GDM1 (cell line): ENCODE measurements at regions not wholly inside any gene's neighbourhood (a gene's known extent, or its start where the extent isn't known, plus 50 kb on each side); places are given as distances from the start of the nearest gene placed in this dataset.

Experiments used
- DNase-seq: peaks from one replicate; lab custom pipeline; 2025; lab: John Stamatoyannopoulos, UW

DNA sequence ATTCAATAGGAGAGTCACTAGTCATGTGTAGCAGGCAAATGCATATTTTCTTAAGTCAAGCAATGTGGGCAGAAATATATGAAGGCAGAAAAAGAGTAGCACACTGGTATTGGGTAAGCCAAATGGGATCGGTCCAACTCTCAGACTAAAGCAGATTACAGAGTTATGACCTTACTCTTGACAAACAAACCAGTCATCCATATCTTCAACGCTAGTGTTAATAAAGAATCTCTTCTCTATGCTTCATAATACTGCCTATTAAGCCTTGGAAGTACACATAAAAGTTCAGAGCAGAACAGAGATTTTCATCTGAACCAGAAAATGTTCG is 320.2 kb upstream of the JARID2 start:
- DNase-seq, result no peak

DNA sequence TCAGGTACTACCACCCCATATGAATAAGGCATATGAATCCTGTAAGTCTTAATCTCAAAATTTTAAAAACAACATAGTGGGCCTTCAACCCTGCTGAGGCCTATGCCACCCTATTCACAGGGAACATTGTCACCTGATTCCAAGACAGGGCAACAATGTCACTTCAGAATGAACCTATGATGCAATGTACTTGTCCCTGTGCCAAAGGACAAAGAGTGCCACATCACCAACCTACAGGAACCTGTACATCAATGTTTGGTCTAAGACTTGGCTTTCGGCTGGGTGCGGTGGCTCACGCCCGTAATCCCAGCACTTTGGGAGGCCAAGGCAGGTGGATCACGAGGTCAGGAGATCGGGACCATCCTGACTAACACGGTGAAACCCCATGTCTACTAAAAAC is 318.5 kb upstream of the JARID2 start:
- DNase-seq, result no peak

DNA sequence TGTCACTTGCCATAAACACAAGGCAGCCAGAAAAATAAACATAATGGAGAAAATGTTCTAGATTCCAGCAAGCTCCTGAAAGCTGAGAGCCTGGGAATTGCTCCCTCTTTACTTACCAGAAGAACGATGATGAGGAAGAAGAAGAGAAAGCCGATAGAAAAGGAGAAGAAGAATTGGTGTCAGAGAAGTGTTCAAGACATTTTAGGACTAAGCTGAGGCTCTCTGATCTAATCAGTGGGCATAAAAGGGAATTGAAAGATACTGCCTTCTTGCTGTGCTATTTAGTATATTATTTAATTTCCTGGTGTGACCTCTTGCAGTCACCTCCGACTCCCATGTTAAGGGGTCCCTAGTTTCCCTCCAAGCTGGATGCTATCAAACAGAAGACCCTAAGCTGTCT is 316.6 kb upstream of the JARID2 start:
- no peak for DNase-seq

DNA sequence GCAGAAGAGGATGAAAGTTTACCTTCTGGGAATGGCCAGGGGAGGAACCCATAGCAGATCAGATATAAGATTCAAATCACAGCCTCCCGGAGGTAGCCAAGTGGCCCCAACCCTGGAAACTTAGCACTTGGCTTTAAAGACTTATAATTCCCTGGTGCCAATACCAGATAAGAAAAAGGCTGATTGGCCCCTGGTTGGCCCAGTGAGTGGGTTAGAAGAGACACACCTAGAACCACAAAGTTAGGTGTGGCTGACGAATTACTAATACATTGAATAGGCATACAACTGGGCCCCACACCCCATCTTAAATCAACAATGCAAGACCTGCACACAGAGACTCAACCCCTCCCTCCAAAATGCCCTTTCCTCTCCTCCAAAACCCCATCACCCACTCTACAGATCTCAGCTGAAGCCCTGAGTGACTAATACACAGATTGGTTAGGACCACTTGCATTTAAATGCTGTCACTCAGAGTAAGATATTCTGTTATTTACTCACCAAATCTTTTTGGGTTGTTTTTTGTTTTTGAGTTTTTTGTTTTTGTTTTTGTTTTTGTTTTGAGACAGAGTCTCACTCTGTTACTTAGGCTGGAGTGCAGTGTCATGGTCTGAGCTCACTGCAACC is 315.4 kb upstream of the JARID2 start:
- DNase-seq, result no peak

DNA sequence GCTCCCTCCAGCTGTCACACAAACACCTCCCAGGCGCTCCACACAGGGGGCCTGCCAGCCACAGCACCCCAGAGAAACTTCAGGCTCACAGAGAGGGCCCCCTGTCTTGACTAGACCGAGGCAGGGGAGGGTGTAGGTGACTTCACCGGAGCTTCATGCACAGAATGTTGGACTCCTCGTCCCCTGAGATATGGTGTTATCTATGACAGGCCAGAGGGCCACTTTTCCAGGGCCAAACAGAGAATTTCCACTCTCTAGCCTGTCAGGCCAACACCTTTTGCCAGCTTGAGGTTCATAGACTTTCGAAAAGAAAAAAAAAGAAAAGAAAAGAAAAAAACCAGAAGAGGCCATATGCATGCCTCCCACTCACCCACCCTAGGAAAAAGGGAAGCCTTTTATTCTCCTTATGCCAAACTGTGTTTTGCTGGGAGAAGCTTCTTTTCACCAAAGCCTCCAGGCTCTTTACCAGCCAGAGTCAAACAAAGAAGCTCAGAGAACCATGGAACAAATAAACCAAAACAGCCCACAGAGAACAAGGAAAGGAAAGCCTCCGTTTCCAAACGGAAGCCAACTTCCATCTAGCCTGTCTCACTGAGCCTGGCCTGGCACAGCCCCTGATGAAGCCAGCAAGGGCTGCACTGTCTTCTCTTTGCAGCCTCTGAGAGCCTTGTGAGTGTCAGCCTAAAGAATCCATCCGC is 313.2 kb upstream of the JARID2 start:
- no peak for DNase-seq

DNA sequence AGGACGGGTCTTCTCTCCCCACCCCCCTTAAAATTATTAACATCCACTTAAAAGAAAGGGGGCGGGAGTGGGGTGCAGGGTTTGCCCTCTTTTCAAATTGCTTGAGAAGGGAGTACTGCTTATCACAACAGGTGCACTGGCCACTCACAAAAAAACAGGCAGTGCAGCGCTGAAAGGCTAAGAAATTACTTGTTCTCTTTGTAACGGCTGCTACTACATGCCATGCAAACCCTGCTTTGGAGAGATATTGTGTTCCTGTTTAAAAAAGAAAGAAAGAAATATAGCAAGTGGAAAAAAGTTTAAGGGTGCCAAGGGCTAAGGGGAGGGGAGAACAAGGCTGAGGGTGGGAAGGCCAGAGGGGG is 312.7 kb upstream of the JARID2 start:
- DNase-seq, result no peak

DNA sequence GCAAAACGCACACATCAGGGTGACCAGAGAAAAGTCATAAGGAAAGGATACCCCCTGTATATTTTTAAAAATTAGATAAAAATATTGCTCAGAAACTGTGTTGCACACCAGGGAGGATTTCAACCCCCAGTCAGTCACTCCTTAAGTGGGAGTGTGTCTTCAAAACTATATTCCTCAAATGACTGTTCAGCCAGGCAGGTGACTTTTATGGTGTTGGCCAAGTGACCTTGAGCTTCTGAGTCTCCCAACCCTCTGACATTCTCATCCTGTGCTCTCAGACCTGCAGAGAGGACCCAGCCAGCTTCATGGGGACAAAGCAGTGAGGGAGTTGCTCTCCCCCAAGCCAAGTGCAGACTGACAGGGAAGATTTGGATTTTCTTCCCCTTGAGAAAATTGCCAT is 311.9 kb upstream of the JARID2 start:
- no peak for DNase-seq

DNA sequence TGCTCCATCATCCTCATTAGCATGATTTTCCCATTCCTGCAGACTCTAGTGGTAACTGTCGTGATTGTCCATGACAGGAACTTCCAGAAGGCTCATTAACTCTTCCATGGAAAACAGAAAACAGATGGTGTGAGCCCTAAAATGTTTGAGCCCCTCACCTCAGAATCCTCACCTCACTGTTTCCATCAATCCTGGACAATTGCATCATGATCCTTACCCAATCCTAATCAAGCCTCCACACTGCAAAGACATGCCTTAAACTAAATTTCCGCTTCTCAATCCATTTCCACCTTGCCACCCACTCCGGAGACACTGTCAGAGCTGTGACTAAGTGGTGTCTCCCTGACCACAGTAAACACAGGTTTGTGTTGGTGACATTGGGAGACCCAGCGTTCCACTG is 311.0 kb upstream of the JARID2 start:
- no peak for DNase-seq

DNA sequence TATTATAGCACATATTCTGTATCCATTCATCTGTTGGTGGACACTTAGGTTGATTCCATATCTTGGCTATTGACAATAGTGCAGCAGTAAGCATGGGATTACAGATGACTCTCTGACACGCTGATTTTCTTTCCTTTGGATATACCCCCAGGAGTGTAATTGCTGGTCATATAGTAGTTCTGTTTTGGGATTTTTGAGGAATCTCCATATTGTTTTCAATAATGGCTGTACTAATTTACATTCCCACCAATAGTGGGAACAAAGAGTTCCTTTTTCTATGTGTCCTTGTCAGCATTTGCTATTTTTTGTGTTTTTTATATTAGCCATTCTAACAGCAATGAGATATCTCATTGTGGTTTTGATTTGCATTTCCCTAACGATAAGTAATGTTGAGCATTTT is 309.0 kb upstream of the JARID2 start:
- no peak for DNase-seq

DNA sequence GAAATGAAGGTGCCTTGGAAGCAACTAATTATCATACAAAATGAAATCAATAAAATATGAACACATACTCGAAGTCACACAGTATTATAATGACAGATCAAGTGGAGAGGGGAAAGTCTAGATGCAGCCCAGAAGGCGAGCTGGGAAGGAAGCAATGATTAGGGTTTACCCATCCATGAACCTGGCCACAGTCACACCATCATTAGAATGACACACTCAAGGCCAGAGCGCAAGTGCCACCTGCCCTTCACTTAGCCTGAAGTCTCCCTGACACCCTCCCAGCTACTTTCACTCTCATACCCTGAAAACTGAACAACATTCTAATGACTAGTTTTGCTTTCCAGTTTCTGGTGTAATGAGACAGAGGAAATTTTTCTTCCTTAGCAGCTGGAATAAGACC is 302.8 kb upstream of the JARID2 start:
- no peak for DNase-seq

DNA sequence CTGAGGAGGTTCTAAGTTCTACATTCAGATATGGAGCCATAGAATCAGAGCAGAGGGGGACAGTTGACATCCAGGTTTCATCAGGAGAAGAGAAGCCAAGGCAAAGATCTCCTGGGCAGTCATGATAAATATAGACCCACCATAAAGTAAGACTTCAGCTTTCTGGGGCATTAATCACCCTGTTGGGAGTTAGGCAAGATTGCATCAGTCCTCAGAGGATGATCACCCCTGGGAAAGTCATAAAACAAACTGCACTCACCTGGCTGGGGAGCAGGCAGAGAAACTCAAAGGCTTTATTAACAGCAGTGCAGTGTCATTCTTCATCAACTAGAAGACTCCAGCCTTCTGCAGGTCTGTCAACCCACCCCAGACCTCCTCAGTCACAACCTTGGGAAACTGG is 301.3 kb upstream of the JARID2 start:
- no peak for DNase-seq

DNA sequence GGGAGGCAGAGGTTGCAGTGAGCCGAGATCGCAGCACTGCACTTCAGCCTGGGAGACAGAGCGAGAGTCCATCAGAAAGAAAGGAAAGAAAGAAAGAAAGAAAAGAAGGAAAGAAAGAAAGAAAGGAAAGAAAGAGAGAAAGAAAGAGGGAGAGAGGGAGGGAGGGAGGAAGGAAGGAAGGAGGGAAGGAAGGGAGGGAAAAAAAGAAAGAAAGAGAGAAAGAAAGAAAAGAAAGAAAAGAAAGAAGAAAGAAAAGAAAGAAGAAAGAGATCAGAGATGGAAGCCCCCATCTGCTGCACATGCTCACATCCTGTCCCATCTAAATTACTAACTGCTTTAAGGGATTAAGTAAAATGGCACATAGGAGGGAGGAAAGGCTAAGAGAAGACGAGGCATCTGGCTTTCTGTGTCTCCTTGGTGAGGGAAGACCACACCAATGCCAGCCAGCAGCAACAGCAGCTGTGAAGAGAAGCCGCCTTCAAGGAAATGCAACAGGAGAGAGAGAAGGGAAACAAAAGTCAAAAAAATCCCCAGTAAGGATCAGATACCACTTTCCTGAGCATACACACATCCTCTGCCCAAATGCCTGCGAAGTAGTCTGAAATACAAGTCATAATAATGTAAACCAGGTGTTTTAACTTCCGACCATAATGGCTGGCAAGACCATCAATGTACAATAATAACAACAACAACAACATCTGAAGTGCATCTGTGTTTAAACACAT is 300.2 kb upstream of the JARID2 start:
- DNase-seq, result no peak

DNA sequence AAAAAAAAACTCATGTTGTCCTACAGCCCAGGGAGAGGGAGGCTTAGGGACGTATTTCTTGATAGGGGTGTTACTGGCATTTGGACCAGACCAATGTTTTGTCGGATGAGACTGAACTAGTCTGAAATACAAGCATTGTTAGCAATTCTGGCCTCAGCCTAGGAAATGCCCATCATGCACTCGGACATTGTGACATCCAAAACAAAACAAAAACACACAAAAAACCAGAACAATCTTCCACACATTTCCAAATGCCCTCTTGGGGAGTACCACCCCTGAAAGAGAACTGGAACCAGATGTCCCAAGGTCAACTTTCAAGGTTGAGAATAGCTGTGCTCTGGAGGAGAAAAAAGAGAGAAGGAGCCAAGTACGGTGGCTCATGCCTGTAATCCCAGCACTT is 299.1 kb upstream of the JARID2 start:
- DNase-seq, result no peak

DNA sequence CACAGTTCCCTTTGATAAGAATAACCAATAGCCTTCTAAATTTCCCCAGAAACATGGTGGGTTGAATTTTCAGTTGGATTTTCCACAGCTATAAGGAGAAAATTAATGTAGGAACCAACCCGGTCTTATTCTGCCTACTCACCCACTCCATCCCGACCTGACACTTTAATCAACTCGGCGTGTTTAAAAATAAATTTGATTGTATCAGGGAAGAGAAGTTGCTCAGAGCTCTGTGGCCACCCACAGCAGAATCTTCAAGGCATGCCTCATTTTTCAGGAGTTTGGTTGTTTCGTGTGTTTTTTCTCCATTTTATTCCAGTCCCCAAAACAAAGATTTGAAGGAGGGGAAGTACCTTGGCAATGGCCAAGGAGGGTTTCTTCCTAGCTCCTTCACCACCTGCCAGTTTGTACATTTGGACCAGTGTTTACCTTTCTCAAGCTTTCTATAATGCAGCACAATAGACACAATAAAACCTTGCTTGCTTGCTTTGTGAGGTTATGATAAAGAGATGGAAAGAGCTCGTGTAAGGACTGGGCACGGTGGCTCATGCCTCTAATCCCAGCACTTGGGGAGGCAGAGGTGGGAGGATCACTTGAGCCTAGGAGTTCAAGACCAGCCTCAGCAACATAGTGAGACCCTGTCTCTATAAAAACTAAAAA is 297.2 kb upstream of the JARID2 start:
- no peak for DNase-seq

DNA sequence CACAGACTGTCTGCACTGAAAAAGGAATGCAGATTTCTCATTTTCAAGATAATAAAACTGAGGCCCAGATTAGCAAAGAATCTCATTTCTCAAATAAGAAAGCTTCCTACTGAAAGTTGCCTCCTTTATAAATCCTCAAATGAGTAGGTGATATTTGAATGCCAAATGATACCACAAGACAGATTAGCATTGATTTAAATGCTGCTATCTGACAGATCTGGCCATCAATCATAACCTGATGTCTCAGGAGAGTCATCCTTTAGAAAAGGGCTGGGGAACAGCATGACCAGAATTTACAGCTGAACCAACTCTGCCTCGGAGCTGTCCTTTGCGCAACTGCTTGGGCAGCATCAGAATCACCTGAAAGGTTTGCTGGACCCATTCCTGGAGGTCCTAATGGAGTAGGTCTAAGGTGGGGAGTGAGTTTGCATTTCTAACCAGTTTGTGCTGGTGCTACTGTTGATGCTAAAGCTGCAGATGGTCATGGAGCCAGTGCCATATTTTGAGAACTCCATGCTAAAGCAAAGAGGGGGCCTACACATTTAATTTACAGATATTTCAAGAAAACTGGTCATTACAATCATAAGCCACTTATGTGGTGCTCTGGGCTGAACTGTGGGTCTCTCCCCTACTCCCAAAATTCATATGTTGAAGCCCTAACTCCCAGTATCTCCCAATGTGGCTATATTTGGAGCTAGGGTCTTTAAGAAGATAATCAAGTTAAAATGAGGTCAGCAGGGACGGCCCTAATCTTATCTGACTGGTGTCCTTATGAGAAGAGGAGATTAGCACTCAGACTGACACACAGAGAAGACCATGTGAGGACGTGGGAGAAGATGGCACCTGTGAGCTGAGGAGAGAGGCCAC is 295.5 kb upstream of the JARID2 start:
- no peak for DNase-seq

DNA sequence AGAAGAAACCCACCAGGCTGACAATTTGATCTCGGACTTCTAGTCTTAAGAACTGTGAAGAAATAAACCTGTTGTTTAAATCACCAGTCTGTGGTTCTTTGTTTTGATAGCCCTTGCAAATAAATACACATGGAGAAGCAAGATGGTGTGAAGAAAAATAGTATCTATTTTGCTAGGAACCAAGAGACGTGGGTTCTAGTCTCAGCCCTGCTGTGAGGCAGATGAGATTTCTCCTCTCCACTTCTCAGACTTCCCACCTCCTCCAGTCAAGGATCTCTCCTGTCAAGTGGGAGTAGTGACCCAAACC is 294.9 kb upstream of the JARID2 start:
- DNase-seq, result no peak

DNA sequence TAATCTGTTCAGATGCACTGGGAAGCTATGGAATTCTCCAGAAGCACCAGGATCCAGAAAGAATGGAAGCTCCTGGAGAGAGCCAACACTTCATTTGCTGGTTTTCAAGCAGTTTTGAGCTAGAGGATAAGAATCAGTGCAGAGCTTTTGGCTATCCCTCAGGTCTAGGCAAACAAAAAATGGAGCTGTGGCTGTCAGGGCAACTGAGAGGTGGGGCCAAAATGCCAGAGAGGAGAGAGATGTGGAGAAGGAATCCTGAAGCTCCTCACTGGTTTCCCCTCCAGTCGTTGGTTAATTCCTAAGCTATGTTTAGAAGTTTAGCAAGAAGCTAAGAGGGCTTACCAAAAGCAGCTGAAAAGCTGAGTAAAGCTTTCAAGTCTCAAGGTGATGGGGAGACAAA is 294.2 kb upstream of the JARID2 start:
- no peak for DNase-seq

DNA sequence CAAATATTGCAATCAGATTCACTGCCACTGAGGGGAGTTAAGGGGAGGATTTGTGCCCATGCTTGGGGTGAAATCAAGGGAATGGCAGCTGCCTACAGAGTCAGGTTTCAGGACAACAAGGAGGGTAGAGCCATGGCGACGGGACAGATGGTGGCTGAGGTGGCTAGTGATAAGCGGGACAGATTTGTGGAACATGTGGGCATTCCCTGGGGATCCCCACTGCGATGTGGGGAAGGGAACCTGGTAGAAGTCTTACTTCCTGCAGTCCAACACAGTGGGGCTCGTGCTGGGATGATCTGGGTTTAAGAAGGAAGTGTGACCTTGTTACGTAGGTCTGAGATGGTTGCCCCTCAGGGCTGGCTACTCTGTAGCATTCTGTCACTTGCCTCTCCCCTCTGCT is 292.0 kb upstream of the JARID2 start:
- DNase-seq, result no peak

DNA sequence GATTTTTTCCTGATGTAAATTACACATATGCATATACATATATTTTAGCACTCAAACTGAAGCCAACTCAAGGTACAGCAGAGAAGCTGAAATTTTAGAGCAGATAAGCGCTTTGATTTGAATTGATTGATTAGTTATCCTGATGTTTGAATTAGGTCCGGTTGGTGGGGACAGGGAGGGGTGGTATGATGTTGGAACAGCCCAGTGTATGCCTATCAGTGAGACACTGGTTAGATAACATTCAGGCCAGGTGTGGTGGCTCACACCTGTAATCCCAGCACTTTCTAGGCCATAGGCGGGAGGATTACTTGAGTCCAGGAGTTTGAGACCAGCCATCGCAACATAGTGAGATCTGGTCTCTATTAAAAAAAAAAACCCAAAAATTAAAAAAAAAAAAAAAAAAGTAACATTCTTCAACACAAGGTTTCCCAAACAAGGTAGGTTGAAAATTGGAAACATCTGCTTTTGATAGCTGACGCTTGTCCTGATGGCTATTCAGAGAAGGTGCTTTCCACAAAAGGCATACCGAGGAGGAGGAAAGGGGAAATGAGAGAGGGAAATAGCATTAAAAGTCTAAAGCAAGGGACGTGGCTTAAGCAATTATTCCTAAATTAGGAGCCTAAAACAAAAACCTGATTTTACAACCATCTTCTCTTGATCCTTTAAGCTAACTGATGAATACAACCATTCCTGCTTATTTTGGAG is 288.4 kb upstream of the JARID2 start:
- DNase-seq, result no peak

DNA sequence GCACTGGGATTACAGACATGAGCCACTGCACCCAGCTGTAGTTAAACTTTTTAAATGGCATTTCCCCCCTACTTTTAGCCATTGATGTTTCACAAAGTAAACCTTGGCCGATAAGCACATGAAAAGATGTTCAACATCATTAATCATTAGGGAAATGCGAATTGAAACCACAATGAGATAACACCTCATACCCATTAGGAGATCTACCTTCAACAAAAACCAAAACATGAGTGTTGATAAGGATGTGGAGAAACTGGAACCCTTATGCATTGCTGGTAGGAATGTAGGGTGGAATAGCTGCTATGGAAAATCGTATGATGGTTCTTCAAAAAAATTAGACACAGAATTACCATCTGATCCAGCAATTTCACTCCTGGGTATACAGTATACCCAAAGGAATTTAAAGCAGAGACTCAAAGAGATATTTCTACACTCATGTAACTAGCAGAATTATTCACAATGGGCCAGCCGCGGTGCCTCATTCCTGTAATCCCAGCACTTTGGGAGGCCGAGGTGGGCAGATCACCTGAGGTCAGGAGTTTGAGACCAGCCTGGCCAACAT is 286.5 kb upstream of the JARID2 start:
- no peak for DNase-seq

DNA sequence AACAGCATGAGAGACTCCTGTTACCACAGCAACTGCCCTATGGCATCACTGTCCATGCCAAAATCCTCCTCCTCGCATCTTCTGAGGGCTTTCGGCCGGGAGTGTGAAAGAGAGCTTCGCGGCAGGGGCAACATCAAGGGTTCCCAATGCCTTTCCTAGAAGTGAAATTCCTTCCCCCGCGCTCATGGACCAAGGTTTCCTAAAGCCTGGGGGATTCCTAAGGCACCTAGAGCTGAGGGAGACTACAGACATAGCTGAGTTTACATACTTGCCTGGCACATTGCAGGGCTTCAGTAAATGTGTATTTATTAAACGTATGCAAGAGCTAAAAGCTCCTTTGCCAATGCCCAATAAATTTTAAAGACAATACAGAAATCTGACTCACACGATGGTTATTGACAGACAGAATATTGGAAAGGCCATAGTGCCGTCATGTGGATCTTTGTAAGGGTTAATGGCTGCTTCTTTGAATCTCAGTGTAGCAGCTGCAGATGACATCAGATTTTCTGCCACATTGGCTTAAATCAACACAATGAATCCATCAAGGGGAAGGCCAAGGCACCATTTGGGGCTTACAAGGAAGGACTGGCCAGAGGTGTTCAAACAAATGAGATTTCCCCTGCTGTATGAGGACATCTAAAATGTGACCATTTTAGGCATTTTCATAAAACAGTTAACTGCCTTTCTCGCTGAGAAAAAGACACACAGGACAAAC is 281.2 kb upstream of the JARID2 start:
- DNase-seq, result no peak
